HG02852 (cell line): ENCODE measurements at regions not wholly inside any gene's neighbourhood (a gene's known extent, or its start where the extent isn't known, plus 50 kb on each side); places are given as distances from the start of the nearest gene placed in this dataset.
"Not testable (repeated sequence)": the region's sequence is repeated elsewhere in the genome, so short reads cannot be mapped to it uniquely, and the experiment has no call there.

Source experiments
- ATAC-seq: cut with Tn5 transposase; IDR thresholded peaks from one replicate; pipeline ENCODE4 v1.9.1; 2021; ENCODE audit warnings: mild to moderate bottlenecking, moderate library complexity; ENCODE audit not compliant: unreplicated experiment

DNA sequence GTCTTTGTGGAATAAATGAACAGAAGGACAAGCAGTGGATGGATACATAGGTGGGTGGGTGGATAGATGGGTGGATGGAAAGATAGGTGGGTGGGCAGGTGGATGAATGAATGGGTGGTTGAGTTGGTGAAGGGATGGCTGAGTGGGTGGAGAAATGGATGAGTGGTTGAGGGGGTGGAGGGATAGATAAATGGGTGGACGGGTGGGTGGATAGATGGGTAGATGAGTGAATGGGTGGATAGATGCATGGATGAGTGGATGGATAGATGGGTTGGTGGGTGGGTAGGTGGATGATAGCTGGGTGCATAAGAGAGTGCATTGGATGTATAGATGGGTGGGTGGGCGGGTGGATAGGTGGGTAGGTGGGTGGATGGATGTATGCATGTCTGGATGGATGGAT, 63.5 kb downstream of the UNC93B1 start:
- not testable (repeated sequence) for ATAC-seq

DNA sequence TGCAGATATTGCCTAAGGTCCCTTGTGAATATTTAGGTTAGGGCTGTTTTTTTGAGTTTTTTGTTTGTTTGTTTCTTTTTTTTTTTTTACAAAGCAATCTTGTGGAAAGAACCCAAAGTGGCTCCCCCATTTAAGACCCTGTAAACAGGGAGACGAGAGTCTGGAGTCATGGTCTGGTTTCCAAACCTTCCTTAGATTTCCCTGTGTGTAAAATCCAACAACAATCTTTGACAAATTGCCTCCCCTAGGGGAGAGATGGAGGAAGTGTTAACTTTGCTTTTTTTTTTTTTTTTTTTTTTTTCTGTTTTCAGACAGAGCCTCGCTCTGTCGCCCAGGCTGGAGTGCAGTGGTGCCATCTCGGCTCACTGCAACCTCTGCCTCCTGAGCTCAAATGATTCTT, 64.9 kb downstream of the UNC93B1 start:
- not testable (repeated sequence) for ATAC-seq

DNA sequence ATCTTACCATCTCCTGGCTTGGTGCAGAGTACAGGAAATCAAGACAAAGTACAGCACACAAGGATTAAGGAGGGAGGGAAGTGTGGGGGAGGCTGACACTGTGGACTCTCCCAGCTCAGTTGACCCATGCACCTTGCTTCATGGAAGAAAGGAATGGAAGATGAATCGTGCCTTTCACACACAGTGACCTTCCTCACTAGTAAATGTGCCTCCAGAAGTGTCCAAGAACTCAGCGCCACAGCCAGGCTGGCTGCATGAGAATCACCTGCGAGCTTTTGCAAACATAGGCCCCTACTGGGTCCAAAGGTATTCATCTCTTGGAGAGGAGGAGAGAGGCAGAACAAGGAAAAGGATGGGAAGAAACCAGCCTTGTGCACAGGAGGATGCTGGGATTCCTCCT, 65.5 kb downstream of the UNC93B1 start:
- not testable (repeated sequence) for ATAC-seq

DNA sequence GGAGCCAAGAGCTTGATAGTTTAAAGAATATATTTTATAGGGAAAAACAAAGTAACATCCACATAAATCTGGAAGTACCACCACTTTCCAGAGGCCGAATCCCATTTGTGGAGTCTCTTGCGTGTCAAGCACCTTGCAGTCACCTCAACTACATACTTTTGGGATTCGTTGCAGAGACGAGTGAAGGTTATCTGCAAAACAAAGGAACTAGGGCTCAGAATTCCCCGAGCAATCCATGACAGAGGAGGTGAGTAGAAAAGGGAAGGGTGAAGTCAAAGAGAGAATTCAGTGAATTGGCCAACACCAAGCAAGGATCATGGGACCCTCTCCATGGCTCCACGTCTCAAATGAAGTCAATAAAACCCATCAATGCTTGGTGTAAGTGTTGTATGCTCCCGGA, 80.3 kb downstream of the UNC93B1 start:
- ATAC-seq = not testable (repeated sequence)

DNA sequence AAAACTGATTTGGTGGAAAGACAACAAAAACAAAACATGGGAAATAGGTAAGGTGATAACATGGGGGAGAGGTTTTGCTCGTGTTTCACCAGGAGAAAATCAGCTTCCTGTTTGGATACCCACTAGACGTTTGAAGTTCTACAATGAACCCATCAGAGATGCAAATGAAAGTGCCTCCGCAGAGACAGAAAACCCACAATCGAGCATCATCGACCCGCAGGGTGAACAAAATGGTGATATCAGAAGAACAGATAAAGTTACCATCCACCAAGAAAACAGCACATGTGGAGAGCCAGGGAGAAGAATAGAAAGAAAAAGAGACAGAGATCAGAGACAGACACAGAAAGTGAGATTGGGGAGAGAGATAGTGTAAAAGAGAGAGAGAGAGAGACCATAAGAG, 83.4 kb downstream of the UNC93B1 start:
- not testable (repeated sequence) for ATAC-seq

DNA sequence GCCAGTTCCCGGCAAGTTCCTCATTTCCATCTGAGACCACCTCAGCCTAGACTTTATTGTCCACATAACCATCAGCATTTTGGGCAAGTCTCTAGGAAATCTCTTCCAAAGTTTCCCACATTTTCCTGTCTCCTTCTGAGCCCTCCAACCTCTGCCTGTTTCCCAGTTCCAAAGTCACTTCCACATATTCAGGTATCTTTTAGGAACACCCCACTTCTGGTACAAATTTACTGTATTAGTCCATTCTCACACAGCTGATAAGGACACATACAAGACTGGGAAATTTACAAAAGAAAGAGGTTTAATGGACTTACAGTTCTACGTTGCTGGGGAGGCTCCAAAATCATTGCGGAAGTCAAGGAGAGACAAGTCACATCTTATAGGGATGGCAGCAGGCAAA, 91.7 kb downstream of the UNC93B1 start:
- ATAC-seq = not testable (repeated sequence)

DNA sequence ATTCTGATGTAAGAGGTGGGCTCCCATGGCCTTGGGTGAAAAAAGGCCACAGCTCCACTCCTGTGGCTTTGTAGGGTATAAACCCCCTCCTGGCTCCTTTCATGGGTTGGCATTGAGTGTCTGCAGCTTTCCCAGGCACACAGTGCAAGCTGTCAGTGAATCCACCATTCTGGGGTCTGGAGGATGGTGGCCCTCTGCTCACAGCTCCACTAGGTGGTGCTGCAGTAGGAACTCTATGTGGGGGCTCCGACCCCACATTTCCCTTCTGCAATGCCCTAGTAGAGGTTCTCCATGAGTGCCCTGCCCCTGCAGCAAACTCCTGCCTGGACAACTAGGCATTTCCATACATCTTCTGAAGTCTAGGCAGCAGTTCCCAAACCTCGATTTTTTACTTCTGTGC, 92.7 kb downstream of the UNC93B1 start:
- ATAC-seq = not testable (repeated sequence)

DNA sequence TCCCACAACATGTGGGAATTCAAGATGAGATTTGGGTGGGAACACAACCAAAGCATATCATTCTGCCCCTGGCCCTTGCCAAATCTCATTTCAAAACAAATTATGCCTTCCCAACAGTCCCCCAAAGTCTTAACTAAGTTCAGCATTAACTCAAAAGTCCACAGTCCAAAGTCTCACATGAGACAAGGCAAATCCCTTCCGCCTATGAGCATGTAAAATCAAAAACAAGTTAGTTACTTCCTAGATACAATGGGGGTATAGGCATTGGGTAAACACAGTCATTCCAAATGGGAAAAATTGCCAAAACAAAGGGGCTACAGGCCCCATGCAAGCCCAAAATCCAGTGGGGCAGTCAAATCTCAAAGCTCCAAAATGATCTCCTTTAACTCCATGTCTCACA, 93.1 kb downstream of the UNC93B1 start:
- ATAC-seq = not testable (repeated sequence)

DNA sequence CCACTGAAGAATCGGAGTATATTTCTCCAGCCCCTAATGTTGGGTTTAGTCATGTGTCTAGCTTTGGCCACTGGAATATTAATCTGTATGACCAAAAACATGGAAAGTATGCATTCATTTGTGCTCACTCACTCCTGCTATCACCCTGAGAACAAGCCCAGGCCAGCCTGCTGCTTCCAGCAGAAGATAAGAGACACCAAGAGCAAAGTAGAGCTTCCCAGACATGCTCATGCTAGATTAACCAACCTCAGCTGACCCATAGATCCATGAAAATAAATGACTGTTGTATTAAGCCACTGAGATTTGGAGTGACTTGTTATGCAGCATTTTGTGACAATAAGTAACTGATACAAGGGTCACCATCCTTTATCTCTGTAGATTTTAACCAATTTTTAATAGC, 96.9 kb downstream of the UNC93B1 start:
- ATAC-seq = not testable (repeated sequence)

DNA sequence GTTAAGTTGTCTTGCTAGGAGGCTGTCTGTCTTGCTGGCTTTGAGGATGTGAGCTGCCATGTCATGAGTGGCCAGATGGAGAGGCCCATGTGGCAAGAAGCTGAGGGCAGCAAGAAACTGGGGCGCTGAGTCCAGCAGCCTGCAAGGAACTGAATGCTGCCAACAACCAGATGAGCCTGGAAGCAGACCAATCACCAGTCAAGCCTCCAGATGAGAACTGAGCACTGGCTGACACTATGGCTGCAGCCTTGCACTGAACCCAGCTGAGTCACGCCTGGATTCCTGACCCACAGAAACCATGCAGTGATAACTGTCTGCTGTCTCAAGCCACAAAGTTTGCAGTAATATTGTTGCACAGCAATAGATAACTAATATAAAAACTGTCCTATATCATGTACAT, 104.4 kb downstream of the UNC93B1 start:
- not testable (repeated sequence) for ATAC-seq

DNA sequence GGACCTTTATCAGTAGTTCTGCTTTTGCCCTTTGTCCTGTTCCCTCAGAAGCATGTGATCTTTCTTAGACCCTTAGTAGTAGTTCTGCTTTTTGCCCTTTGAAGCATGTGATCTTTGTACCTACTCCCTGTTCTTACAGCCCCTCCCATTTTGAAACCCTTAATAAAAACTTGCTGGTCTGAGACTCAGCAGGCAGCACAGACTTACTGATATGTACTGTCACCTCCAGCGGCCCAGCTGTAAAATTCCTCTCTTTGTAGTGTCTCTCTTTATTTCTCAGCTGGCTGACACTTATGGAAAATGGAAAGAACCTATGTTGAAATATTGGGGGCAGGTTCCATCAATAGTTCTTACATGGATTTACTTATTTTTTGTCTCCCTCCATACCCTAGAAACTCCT, 110.4 kb downstream of the UNC93B1 start:
- ATAC-seq = not testable (repeated sequence)

DNA sequence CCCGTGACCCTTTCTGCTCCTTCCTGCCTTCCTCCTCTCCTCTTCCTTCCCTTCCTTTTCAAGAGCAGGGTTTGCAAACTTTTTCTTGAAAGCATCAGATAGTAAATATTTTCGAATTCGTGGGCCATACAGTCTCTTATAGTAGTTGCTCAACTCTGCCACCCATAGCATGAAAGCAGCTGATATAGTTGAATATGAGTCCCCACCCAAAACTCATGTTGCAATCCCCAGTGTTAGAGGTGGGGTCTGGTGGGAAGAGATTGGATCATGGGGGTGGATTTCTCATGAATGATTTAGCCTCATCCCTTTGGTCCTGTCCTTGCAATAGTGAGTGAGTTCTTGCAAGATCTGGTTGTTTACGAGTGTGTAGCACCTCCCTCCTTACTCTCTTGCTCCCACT, 114.3 kb downstream of the UNC93B1 start:
- ATAC-seq = not testable (repeated sequence)

DNA sequence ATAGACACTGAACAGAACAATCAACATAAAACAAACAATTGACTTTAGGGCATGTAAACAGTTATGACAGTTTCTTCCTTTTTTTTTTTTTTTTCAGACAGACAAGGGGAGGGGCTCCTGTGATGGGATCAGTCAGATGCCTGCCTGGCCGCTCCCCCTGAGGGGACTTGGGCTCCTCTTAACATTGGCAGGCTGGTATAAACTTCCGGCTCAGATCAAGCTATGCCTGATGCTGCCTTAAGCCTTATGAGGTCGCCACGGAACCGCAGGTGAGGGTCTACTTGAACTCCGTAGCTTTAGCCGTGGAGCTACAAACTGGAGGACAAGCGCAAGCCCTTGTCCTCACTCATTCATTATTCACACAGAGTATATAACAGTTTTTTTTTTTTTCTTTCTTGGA, 115.8 kb downstream of the UNC93B1 start:
- ATAC-seq = not testable (repeated sequence)

DNA sequence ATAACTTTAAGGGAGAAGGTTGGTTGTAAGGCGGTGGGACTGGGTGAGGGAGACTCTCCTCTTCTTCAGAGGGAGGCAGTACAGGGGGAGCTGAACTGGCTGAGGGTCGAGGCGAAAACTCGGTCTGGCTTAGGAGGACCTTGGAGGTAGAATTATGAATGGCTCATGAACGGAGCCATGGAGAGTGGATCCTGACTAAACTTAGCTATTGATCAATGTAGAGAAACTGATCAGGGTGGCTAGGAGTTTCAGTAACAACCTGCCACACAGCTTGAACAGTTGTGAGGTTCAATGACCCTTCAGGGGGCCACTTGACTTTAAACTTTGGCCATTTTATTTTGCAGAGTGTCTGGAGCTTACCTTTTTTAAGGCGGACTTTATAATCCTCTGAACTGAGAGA, 117.2 kb downstream of the UNC93B1 start:
- ATAC-seq = not testable (repeated sequence)

DNA sequence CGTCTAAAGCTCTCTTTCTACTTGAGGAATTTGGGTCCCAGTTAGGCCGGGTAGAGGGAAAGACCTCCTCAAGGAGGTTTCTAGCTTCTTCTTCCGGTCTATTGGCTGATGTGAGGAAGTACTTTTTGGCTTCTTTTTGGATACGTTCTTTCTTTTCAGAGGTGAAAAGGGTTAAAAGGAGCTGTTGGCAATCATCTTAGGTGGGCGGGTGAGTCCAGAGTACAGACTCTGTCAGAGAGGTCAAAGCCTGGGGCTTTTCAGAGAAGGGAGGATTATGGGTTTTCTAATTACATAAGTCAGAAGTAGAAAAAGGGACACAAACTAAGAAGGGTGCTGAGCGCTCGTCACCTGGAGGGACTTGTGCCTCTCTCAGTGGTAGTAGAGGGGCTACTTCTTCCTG, 117.7 kb downstream of the UNC93B1 start:
- not testable (repeated sequence) for ATAC-seq

DNA sequence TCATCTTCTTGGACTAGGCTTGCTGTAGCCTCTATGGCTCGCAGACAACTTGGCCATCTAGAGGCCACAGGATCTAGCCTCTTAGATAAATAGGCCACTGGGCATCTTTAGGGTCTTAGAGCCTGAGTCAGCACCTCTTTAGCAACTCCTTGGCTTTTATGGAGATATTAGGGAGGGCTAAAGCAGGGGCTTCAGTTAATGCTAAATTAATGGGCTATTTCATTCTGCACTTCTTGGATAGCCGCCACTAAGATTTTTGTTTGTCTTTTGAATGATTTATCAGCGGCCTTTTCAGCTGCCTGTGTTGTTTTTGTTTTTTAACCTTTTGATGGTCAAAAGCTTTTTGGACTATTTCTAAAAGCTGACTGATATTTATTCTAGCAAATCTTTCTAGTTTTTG, 118.3 kb downstream of the UNC93B1 start:
- ATAC-seq = not testable (repeated sequence)

DNA sequence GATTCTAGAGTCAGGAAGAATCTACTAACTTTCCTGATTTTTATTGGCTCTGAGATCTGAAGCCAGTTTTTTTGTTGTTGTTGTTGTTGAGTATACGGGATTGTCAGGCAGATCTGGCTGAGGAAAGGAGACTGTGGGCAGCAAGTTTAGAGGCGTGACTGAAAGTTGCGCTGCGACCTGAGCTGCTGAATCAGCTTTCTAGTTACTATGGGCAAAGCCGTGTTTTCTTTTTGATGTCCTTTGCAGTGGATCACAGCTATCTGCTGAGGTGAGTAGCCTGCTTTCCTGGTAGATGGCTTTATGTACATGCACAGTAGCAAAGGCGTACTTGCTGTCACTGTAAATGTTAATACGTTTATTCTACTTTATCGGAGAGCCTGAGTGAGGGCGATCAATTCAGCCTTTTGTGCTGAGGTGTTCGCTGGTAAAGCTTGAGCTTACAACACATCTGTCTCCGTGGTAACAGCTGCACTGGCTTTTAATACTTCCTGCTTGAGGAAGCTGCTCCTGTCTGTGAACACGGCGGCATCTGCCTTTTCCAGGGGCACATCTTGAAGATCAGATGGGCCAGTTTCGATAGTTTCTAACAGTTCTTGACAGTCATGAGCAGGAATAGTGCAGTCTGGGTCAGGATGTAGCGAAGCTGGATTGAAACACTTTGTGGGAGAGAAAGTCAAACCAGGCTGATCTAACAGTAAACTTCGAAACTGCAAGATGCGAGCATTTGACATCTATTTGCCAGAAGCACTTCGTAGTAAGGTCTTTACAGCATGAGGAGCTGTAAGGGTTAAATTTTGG, 118.9 kb downstream of the UNC93B1 start:
- ATAC-seq = not testable (repeated sequence)

DNA sequence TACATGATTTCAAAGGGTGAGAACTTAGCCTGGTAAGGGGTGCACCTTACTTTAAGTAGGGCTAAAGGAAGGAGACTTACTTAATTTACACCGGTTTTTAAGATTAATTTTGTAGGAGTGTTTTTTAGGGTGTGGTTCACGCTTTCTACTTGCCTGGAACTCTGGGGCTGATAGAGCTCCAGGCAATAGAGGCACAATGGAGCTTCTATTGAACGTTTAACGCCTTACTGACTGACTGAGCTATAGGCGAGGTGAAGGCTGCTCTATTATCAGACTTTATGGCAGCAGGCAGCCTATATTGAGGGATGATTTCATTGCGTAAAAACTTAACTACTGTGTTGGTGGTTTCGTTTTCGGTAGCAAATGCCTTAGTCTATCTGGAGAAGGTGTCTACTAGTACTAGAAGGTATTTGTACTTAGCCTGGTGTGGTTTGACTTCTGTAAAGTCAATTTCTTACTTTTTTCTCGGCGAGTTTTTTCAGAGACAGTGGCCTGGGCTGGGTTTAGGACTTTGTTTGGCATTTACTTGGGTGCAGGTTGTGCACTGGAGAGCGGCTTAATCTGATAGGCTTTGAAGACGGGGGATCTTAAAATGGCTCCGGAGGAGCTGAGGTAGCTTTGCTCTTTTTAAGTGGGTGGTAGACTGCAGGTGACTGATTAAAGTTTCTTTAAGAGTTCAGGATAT, 119.7 kb downstream of the UNC93B1 start:
- ATAC-seq = not testable (repeated sequence)

DNA sequence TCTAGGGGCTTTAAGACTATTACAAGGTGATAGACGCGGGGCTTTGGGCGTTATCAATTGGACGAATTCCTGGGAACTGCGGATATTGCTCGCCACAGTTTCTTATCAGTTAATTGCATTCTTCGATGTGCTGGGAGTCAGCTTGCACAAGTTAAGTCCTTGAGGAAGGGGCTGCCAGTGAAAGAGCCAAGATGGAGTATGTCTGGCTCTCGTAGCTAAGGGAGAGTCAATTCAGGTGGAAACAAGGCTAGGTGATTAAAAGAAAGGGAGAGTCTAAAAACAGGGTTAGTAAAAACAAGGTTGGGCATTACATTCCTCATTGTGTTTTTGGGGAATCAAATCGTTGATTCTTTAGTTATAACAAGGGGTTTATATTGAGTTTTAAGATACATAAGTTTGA, 121.6 kb downstream of the UNC93B1 start:
- not testable (repeated sequence) for ATAC-seq

DNA sequence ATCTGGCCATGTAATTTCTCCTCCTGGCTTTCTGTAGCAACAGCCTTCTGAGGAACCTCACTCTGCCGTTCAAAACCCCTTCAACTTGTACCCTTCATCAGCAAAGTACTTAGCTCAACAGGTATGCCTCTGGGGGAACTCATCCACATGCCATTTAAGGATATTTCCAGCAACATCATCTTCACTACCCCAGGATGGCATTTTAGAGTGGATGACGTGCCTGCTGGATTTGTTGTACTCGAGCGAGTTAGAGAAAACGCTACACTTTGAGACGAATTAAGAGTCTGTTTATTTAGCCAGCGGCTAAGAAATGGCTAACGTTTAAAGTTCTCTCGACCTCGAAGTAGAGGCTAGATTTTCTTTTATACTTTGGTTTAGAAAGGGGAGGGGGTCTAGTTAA, 122.1 kb downstream of the UNC93B1 start:
- ATAC-seq = not testable (repeated sequence)

DNA sequence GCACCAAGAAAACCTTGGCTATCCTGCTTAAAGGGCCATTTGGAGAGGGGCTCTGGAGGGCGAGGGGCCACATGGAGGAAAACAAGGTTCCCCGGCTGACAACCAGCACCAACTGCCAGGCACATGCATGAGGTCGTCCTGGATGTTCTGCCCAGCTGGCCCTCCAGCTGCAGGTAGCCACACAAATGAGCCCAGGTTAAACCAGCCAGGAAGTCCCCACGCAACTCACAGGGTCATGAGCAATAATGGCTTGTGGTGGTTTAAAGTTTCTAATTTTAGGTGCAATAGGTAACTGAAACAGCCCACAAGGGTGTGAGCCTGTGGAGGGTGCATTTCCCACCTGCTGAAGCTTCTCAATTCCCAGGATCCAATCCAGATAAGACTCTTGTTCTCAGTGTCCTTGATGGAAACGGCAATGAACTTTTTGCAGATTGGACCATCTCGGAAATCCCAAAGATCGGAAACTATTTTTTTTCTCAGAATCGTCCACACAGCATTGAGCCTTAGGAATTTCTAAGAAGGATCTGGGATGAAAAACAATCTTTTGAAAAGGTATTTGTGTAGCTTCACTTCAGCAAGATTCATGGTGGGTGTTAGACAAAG, 123.2 kb downstream of the UNC93B1 start:
- ATAC-seq = not testable (repeated sequence)

DNA sequence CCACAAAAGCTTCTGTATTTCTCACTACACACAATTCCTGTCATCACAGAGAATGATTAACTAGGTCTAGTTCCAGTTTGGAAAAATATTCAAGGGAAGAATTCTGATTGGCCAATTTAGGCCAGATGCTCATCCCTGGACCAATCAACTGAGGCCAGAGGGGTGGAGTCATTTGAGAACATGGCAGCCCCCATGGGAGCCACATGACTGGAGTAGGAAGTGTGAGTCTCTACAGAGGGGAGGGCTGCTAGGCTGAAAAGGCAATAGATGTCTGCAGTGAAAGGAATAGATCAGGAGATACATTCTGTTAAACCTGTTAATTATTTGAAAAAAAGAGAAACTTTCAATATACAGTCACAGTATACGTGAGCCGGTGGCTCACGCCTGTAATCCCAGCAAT, 125.2 kb downstream of the UNC93B1 start:
- ATAC-seq = not testable (repeated sequence)
